DMS 273 treated with DMSO at 0.1 percent for 48 hours (cell line): ENCODE measurements at regions not wholly inside any gene's neighbourhood (a gene's known extent, or its start where the extent isn't known, plus 50 kb on each side); places are given as distances from the start of the nearest gene placed in this dataset.

Experiments used
- DNase-seq: peaks from one replicate; lab custom pipeline; 2025; lab: John Stamatoyannopoulos, UW

GRCh38 chr22:27144321-27144720, 486.9 kb downstream of the MIAT start:
- DNase-seq = no peak

DNA sequence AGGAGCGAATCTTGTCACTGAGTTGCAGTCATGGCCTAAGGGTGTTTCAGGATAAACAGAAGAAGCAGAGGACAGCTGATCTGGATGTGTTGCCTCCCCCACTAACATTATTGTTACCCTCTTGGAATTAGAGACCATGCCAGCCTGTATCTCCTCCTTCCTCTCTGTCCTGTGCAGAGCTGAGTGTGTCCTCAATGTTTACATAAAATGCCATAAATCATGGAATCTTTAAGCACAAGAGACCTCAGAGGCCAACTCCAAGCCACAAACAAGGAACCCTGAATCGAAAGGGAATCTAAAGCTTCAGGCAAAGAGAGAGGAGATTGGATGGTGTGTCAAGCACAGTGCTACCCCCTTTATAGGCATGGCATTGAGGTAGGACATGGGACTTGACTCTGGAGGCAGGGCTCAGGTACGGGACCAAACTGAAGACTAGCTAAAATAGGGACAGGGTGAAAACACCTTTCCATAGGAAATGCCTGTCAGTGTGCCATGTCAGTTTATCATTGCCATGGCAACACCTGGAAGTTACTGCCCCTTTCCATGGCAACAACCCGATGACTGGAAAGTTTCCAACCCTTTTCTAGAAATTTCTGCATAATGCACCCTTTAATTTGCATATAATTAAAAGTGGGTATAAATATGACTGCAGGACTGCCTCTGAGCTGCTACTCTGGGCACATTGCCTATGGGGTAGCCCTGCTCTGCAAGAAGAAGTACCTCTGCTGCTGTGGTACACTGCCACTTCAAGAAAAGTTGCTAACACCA, 489.7 kb downstream of the MIAT start:
- no peak for DNase-seq

GRCh38 chr22:27148055-27148454, 490.7 kb downstream of the MIAT start:
- no peak for DNase-seq

- no peak for DNase-seq
These were observed 491.6 kb downstream of the MIAT start for GRCh38 chr22:27148886-27149470.

GRCh38 chr22:27149921-27150543, 492.6 kb downstream of the MIAT start:
- DNase-seq = no peak

DNA sequence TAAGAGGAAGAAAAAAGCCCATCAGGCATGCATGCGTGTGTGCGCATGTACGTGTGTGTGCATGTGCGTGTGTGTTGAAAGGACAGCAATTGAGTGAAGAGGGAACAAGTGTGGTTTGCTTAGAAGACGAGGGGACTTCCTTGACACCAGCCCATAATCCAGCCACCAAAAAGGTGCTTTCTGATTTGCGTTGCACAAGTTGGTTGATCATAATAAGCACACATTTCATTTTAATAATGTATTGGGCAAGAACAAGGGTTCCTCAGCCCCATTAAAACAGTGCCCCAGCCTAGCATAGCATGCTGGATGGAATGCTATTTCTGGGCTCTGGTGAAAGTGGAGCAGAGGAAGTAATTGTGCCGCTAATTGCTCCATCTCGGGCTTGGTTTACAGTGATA, 493.2 kb downstream of the MIAT start:
- no peak for DNase-seq

DNA sequence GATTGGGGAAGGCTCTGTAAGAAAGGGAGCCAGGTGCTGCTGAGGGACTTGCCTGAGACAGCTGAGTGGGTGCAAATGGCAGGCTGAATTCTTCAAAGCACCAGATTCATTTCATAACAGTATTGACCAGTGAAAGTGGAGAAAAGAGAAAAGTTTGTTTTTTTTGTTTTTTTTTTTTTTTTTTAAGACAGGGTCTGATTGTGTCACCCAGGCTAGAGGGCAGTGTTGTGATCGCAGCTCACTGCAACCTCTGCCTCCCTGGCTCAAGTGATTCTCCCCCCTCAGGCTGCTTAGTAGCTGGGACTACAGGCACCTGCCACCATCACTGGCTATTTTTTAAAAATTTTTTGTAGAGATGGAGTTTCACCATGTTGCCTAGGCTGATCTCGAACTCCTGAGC, 494.0 kb downstream of the MIAT start:
- no peak for DNase-seq

DNA sequence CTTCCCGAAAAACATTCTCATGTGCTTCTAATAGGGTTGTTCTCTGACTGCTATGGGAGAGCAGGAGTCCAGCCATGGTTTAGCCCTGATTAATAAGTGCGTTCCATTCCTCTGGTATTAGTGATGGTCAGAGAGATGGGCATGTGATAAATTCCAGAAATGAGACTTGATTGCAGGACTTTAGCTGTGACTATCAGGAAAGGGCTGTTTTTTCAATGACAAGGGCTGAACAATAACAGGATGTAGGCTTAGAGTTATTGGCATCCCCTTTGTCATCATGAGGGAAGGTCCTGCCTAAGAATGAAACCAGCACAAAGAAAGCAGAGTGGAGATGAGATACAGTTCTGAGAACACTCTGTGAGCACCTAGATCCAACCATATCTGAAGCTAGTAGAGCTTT, 494.6 kb downstream of the MIAT start:
- DNase-seq = no peak

- DNase-seq = no peak
These were observed 495.5 kb downstream of the MIAT start for GRCh38 chr22:27152883-27153282.

DNA sequence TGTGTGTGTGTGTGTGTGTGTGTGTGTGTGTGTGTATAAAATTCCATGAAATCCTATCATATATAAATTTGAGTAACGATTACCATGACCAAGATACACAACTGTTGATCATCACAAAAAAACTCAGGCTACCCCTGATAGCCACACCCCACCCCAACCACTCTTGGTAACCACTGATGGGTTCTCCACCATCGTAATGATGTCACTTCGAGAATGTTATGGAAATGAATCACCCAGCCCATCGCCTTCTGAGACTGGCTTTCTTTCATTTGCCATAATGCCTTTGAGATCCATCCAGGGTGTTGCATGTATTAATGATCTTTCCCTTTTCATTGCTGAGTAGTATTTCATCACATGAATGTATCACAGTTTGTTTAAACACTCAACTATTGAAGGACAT, 496.0 kb downstream of the MIAT start:
- no peak for DNase-seq

GRCh38 chr22:27154717-27155116, 497.3 kb downstream of the MIAT start:
- no peak for DNase-seq

- no peak for DNase-seq
These were observed 499.6 kb downstream of the MIAT start for GRCh38 chr22:27156821-27157489.

- no peak for DNase-seq
These were observed 500.4 kb downstream of the MIAT start for GRCh38 chr22:27157666-27158370.

- DNase-seq = no peak
These were observed 501.6 kb downstream of the MIAT start for GRCh38 chr22:27159016-27159415.

DNA sequence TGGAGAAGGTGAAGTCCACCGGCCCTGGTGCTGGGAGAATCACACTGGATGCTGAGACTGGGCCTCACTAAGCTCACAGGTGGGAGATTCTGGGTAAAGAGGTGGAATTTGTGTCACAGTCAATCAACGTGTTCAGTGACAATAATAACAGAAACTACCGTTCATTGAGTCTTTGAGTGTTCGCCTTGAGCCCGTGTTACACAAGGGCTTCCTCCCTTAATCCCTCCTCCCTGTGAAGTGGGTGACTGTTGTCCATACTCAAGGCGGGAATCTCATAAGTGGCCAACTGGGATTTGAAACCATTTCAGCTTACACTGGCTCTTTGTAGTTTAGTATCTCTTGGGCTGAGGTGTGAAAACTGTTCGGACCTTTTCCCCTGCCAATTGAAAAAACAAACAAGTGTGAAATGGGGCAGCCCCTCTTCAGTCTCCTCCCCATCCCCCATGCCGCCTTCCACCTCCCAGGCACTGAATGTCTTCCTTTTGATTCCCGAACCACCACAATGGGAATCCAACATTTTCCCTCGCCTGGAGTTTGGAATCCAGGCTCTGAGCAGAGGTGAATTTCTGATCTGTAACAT, 502.4 kb downstream of the MIAT start:
- no peak for DNase-seq

- DNase-seq = no peak
These were observed 506.1 kb downstream of the MIAT start for GRCh38 chr22:27163162-27164137.

GRCh38 chr22:27164781-27165503, 507.6 kb downstream of the MIAT start:
- DNase-seq = no peak

GRCh38 chr22:27168681-27169080, 511.3 kb downstream of the MIAT start:
- DNase-seq = no peak

DNA sequence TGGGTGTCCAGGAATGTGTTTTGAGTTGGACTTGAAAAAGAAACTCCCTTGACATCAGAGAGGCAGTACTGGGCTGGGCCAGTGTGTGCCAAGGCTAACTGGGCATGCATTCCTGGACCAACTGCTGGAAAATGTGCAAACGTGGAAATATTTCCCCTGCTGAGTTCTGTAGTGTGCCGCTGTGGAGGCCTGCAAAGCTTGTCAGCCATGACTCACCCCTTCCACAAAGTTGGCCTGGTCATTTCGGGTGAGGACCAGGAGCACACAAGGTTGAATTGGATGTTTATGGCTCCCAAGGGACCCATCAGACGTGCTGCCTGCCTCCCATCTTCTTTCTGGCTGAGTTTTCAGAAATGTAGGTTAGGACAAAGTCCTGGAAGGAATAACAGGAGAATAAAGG, 513.1 kb downstream of the MIAT start:
- no peak for DNase-seq

- no peak for DNase-seq
These were observed 513.8 kb downstream of the MIAT start for GRCh38 chr22:27171212-27171611.
